NCI-H2171 (cell line): ENCODE measurements at regions not wholly inside any gene's neighbourhood (a gene's known extent, or its start where the extent isn't known, plus 50 kb on each side); places are given as distances from the start of the nearest gene placed in this dataset.

Experiments
- DNase-seq: peaks from one replicate; lab custom pipeline; 2025; lab: John Stamatoyannopoulos, UW

GRCh38 chr1:219399446-219399845 lies 213.5 kb downstream of the ZC3H11B start:
- no peak for DNase-seq

DNA sequence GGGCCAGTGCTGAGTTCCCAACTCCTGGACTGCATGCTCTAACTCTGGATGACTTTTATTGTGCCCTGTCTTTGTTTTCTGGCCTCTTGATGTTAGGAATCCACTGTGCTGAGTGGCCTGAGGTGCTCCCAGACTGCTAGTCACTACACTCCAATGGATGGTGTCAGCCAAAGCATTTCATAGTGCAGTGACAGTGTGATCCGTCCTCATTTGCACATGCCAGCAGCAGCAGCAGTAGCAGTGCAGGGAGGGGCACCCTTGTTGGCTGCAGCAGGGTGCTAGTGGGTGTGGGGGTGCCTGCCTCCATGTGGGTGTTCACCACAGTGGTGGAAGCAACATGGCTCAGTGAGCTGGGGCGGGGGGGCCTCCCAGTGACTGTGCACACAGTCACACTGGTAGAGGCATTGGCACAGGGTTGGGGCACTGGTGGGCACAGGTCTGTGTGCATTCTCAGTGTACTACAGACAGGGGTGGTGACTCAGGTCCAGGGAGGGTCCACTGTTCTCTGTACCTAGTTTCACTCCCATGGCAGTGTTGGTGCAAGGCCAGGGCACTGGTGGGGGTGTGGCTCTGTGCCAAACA lies 214.0 kb downstream of the ZC3H11B start:
- no peak for DNase-seq

DNA sequence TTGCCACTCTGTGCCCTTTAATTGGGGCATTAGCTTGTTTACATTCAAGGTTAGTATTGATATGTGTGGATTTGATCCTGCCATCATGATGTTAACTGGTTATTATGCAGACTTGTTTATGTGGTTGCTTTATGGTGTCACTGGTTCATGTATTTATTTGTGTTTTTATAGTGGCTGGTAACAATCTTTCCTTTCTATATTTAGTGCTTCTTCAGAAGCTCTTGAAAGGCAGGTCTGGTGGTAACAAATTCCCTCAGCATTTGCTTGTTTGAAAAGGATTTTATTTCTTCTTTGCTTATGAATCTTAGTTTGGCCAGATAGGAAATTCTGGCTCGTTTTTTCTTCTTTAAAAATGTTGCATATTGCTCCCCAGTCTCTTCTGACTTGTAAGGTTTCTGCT lies 215.4 kb downstream of the ZC3H11B start:
- DNase-seq = no peak

GRCh38 chr1:219391297-219391696 lies 217.6 kb downstream of the LYPLAL1 start:
- no peak for DNase-seq

GRCh38 chr1:219387211-219387610 lies 213.5 kb downstream of the LYPLAL1 start:
- no peak for DNase-seq

- DNase-seq = peak; percentile 13
Measured at GRCh38 chr1:219385787-219386427, 212.2 kb downstream of the LYPLAL1 start.

- no peak for DNase-seq
Measured at GRCh38 chr1:219383281-219383680, 209.6 kb downstream of the LYPLAL1 start.

DNA sequence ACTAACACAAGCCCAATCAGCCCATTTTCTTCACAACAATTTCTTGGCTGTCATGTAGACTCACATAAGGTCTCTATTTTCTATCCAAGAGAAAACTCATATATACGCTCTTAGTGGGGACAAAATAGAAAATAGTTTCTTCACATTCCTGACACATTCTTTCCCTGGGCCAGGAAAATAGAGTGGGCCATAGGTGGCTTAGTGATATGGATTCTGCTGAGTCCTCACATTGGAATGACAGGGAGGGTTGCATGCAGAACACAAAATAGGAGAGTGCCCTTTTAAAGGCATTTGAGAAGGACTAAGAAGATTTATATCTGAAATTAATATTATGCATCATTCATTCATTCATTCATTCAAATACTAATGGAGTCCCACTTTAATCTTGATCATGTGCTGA lies 207.7 kb downstream of the LYPLAL1 start:
- no peak for DNase-seq

- DNase-seq = no peak
Measured at GRCh38 chr1:219380463-219380862, 206.8 kb downstream of the LYPLAL1 start.

DNA sequence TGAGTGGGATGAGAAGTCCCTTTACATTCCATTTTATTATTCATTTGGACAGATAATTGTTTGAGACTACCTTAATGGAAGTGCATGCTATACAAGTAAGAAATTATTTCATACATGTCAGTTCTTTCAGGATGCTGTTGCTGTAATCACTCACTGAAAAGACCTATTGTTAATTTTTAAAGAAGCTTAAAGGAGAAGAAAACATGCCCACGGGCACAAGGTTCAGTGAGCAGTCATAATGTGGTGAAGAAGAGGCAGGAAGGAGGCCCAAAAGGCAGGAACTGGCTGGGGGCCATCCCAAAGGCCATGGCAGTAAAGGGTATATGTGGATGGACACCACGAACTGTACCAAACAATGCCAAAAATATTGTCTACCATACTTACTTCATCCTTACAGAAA lies 206.0 kb downstream of the LYPLAL1 start:
- no peak for DNase-seq

DNA sequence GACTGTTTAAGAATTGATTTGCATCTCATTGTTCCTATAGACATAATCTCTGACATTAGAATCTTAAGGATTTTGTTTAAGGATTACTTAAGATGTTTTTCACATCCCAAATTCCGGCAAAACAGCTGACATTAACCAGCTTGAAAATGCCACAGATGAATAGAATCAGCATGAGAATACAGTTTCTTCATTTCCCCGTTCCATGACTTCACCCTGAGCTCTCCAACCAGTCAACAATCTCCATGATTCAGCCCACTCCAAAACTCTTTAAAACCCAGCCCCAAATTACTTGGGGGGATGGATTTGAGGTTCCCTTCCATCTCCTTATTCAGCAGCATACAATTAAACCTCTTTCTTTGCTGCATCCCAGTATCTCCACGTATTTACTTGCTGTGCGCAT lies 201.0 kb downstream of the LYPLAL1 start:
- no peak for DNase-seq

DNA sequence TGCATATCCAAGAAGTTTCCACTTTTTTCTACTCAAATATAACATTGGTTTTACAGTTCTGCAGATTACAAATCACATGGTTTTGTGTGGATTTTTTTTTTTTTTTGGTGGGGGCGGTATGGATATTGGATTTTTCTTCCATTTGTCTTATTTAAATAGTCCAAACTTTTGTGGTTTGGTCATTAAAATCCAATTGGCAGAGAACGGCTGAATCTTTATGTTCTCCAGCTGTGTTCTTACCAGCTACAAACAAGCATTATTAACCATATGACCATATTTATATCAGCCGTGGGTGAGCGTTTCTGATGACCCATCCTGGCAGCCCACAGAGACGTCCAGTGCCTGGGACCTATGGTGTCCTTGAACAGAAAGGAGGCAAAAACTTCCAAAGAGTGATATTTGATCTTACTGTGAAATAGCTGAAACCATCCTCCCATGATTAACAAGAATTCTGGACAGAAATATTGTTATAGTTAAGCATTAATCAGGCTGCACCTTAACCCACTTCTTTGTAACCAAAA lies 200.4 kb downstream of the LYPLAL1 start:
- DNase-seq = no peak

DNA sequence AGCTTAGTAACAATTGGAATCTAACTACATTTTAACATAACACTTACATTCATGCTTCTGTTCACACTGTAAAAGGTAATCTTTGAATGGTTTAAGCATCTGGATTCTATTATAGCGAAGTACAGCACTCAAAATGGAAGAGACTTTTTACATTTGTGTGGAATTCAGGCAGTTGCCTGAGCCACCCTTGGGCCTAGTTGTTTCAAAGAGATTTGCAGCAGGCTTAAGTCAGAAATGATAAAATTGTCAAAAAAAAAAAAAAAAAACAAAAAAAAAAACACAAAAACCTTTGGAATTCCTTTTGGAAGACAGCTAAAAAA lies 199.9 kb downstream of the LYPLAL1 start:
- no peak for DNase-seq

GRCh38 chr1:219372916-219373615 lies 199.4 kb downstream of the LYPLAL1 start:
- no peak for DNase-seq

DNA sequence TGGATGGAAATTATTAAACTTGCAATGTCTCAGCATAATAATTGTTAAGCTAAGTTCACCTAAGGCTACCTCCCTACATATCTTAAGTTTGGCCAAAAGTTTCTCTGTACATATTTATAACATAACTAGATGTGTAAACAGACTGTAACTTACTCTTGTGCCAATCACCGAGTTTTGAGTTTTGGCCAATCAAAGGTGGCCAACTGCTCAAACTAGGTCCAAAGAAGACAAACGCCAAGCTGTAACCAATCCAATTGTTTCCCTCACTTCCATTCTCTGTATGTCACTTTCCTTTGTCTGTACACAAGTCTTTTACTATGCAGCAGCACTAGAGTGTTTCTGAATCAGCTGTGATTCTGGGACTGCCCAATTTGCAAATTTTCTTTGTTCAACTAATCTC lies 197.8 kb downstream of the LYPLAL1 start:
- no peak for DNase-seq

- DNase-seq = no peak
Measured at GRCh38 chr1:219367496-219367895, 193.8 kb downstream of the LYPLAL1 start.

DNA sequence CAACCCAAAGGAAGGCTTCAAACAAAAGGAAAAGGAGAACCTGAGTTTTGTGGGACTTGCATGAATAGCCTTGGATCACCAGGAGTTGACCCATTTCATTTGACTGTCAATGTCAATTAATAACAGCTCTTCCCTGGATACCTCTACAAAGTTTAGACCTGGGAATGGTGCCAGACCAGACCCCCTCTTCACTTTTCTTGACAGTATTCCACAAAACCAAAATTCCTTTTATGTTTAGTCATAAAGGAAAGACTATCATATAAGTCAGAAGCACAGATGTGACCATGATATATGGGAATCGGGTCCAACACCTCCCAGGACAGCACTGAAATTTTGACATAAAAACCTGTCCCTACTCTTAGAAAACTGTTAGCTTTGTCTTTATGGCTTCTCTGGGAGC lies 191.8 kb downstream of the LYPLAL1 start:
- no peak for DNase-seq

GRCh38 chr1:219362702-219363101 lies 189.0 kb downstream of the LYPLAL1 start:
- DNase-seq = no peak

DNA sequence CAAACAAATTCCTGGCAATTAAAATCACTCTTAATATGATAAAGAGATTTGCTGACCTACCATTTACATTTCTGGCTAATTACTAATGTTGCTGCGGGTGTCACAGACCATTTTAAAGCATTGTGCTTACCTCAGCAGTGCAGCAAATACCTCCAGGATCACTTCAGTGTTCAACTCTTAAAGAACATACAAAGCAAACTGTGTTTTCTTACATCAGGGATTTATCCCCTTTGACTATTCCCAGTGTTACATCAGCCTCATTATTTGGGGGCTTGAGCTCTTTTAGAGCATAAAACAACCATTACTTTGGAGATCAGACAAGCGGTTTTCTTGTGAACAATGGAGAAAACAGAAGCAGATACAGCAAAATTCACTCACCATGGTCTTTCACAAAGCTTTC lies 185.4 kb downstream of the LYPLAL1 start:
- no peak for DNase-seq

DNA sequence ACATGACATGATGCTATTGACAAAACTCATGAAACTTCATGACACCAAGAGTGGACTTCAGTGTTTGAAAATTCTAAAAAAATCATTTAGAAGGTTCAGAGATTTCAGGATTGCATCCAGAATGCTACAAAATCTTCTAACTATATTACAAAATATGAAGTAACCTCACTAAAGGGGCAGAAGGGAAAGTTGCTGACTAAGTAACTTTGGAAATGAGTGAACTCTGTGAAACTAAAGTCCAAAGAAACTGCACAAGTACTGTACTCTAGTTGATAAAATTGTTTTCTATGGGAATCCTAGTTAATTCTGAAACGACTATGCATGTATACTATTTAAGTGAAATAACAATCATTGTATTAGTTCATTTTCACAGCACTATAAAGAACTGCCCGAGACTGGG lies 184.4 kb downstream of the LYPLAL1 start:
- no peak for DNase-seq

- DNase-seq = no peak
Measured at GRCh38 chr1:219354962-219355361, 181.3 kb downstream of the LYPLAL1 start.

- no peak for DNase-seq
Measured at GRCh38 chr1:219352961-219353651, 179.4 kb downstream of the LYPLAL1 start.
